H1 (cell line): ENCODE measurements at regions not wholly inside any gene's neighbourhood (a gene's known extent, or its start where the extent isn't known, plus 50 kb on each side); places are given as distances from the start of the nearest gene placed in this dataset.

Experiments
- CTCF ChIA-PET: fragments of 300-600 bp; sonication (Branson Sonifier 250); formaldehyde crosslinking; loops from one replicate; lab custom pipeline; 2021; ENCODE audit not compliant: partially characterized antibody; lab: Charles Lee
- POLR2A ChIA-PET: fragments of 300-600 bp; sonication (Branson Sonifier 250); formaldehyde crosslinking; loops from one replicate; lab custom pipeline; 2021; ENCODE audit warnings: inconsistent platforms; ENCODE audit not compliant: partially characterized antibody; lab: Charles Lee
- DNase-seq, 2 experiments: peaks; one replicate each; pipeline versions ENCODE4 v3.0.0 to v3.0.0-alpha.2; 2010 to 2022; ENCODE audit warnings: low spot score in 2 of 2, low read depth in 1 of 2, mixed read lengths in 1 of 2
- FAIRE-seq: peaks from 2 replicates; lab custom pipeline; 2011; peaks lifted over from hg19 to GRCh38; lab: Jason Lieb, UNC
- H2AFZ ChIP-seq: 2 replicates; pipeline ENCODE4 v1.8.1; 2012; ENCODE audit warnings: low read length, inconsistent platforms
- H2AK5ac ChIP-seq: 2 replicates; pipeline ENCODE4 v1.6.1; 2013; ENCODE audit warnings: low read depth, low read length
- H2BK120ac ChIP-seq: replicated peaks from 2 replicates; pipeline ENCODE3; 2013; ENCODE audit warnings: low read depth, low read length, inconsistent platforms
- H2BK12ac ChIP-seq: 2 replicates; pipeline ENCODE4 v1.6.1; 2013; ENCODE audit warnings: low read depth, low read length
- H2BK15ac ChIP-seq: 2 replicates; pipeline ENCODE4 v1.6.1; 2013; ENCODE audit warnings: low read length
- H2BK20ac ChIP-seq: 2 replicates; pipeline ENCODE4 v1.6.1; 2013; ENCODE audit warnings: low read length
- H2BK5ac ChIP-seq: 2 replicates; pipeline ENCODE4 v1.6.1; 2013; ENCODE audit warnings: low read depth, low read length
- H3K14ac ChIP-seq: 2 replicates; pipeline ENCODE4 v1.6.1; 2013; ENCODE audit warnings: inconsistent platforms; ENCODE audit not compliant: insufficient read length
- H3K18ac ChIP-seq: 2 replicates; pipeline ENCODE4 v1.6.1; 2013; ENCODE audit warnings: low read length; ENCODE audit errors: extremely low read depth
- H3K23ac ChIP-seq: 2 replicates; pipeline ENCODE4 v1.6.1; 2013; ENCODE audit warnings: inconsistent platforms; ENCODE audit not compliant: insufficient read length
- H3K23me2 ChIP-seq: 2 replicates; pipeline ENCODE4 v1.6.1; 2013; ENCODE audit warnings: low read depth, low read length
- H3K27ac ChIP-seq: 2 replicates; pipeline ENCODE4 v1.6.1; 2011; ENCODE audit warnings: low read depth, low read length, inconsistent platforms
- H3K27me3 ChIP-seq, 4 experiments: replicated peaks in 1 of 4; 1 replicate in 1 of 4; 2 replicates in 3 of 4; pipeline versions ENCODE4 v1.6.1 to v1.8.1; 2011 to 2013; ENCODE audit warnings: low read length in 3 of 4, mild to moderate bottlenecking in 3 of 4, inconsistent platforms in 2 of 4, mixed read lengths in 2 of 4, moderate library complexity in 1 of 4; ENCODE audit not compliant: control insufficient read depth in 3 of 4, insufficient read depth in 3 of 4; ENCODE audit errors: extremely low read depth in 1 of 4
- H3K36me3 ChIP-seq, 4 experiments: 2 replicates each; pipeline versions ENCODE4 v1.6.1 to v1.8.1; 2011 to 2013; ENCODE audit warnings: mild to moderate bottlenecking in 4 of 4, low read length in 3 of 4, moderate library complexity in 2 of 4, control low read depth in 1 of 4, inconsistent platforms in 1 of 4; ENCODE audit not compliant: insufficient read depth in 4 of 4, control insufficient read depth in 2 of 4
- H3K4ac ChIP-seq: replicated peaks from 2 replicates; pipeline ENCODE3; 2013; ENCODE audit warnings: low read length, low read depth, mixed read lengths, inconsistent platforms; ENCODE audit not compliant: insufficient read length
- H3K4me1 ChIP-seq, 4 experiments: replicated peaks in 1 of 4; 1 replicate in 1 of 4; 2 replicates in 3 of 4; pipeline versions ENCODE4 v1.6.1 to v1.8.1; 2011 to 2013; ENCODE audit warnings: low read length in 3 of 4, inconsistent platforms in 2 of 4, mixed read lengths in 1 of 4; ENCODE audit not compliant: insufficient read depth in 4 of 4, control insufficient read depth in 3 of 4
- H3K4me2 ChIP-seq, 2 experiments: 2 replicates each; pipeline versions ENCODE4 v1.6.1 to v1.8.1; 2011 to 2013; ENCODE audit warnings: low read depth in 2 of 2, low read length in 2 of 2, control low read depth in 1 of 2, inconsistent platforms in 1 of 2, mild to moderate bottlenecking in 1 of 2; ENCODE audit not compliant: insufficient read depth in 1 of 2
- H3K4me3 ChIP-seq, 4 experiments: fragments of 200-600, 300-600 bp in 1 of 4; sonication (generic), shearing (Covaris generic), sonication (Bioruptor Twin) in 1 of 4; 2 replicates each; pipeline versions ENCODE4 v1.5.1 to v1.8.1; 2011 to 2016; ENCODE audit warnings: low read length in 4 of 4, low read depth in 3 of 4, control low read depth in 2 of 4, inconsistent platforms in 2 of 4, mild to moderate bottlenecking in 2 of 4, mixed read lengths in 1 of 4, moderate library complexity in 1 of 4; ENCODE audit not compliant: insufficient read depth in 2 of 4; ENCODE audit errors: extremely low read depth in 1 of 4
- H3K56ac ChIP-seq: replicated peaks from 2 replicates; pipeline ENCODE3; 2013; ENCODE audit warnings: low read depth, mild to moderate bottlenecking, mixed read lengths, low read length, inconsistent platforms; ENCODE audit not compliant: insufficient read length
- H3K79me1 ChIP-seq: 2 replicates; pipeline ENCODE4 v1.6.1; 2013; ENCODE audit warnings: low read depth, low read length, control low read depth
- H3K79me2 ChIP-seq, 2 experiments: 2 replicates each; pipeline versions ENCODE4 v1.6.1 to v1.8.1; 2012 to 2013; ENCODE audit warnings: low read length in 2 of 2, mild to moderate bottlenecking in 2 of 2, inconsistent platforms in 1 of 2; ENCODE audit not compliant: insufficient read depth in 2 of 2, control insufficient read depth in 1 of 2
- H3K9ac ChIP-seq, 4 experiments: replicated peaks in 1 of 4; 1 replicate in 1 of 4; 2 replicates in 3 of 4; pipeline versions ENCODE4 v1.6.1 to v1.8.1; 2011 to 2013; ENCODE audit warnings: low read depth in 3 of 4, low read length in 3 of 4, control low read depth in 2 of 4, mild to moderate bottlenecking in 2 of 4, moderate library complexity in 2 of 4, inconsistent platforms in 1 of 4; ENCODE audit errors: extremely low read depth in 1 of 4
- H3K9me3 ChIP-seq, 2 experiments: 2 replicates each; pipeline versions ENCODE4 v1.6.1 to v1.8.1; 2012 to 2013; ENCODE audit warnings: mild to moderate bottlenecking in 2 of 2, moderate library complexity in 2 of 2, control low read depth in 1 of 2, inconsistent platforms in 1 of 2, low read depth in 1 of 2, low read length in 1 of 2, mixed read lengths in 1 of 2; ENCODE audit not compliant: insufficient read depth in 2 of 2
- H4K20me1 ChIP-seq, 2 experiments: replicated peaks in 1 of 2; 2 replicates each; pipeline versions ENCODE3 to v1.8.1; 2011 to 2013; ENCODE audit warnings: inconsistent platforms in 2 of 2, low read length in 2 of 2, mild to moderate bottlenecking in 1 of 2; ENCODE audit not compliant: insufficient read depth in 2 of 2, control insufficient read depth in 1 of 2
- H4K5ac ChIP-seq: 2 replicates; pipeline ENCODE4 v1.6.1; 2013; ENCODE audit warnings: low read length, low read depth, mixed read lengths, inconsistent platforms; ENCODE audit not compliant: insufficient read length
- H4K8ac ChIP-seq: 2 replicates; pipeline ENCODE4 v1.8.0; 2013; ENCODE audit warnings: mild to moderate bottlenecking, moderate library complexity, low read length, inconsistent platforms; ENCODE audit not compliant: insufficient read depth; ENCODE audit errors: extremely low read depth
- H4K91ac ChIP-seq: replicated peaks from 2 replicates; pipeline ENCODE3; 2013; ENCODE audit warnings: low read length, mixed read lengths, inconsistent platforms; ENCODE audit not compliant: insufficient read length
- SRF ChIP-seq: IDR thresholded peaks from 2 replicates; pipeline ENCODE4 v1.6.1; 2011; ENCODE audit warnings: mild to moderate bottlenecking, low read depth, low read length, moderate library complexity

- Histone ChIP-seq H3K23me2 (no peaks in the 10 kb centered on the region), H3K79me1 (no peaks in the 10 kb centered on the region), H3K23ac (no peak overlapping the region), H3K79me2 (no peaks in the 10 kb centered on the region), H4K20me1 (no peaks in the 10 kb centered on the region), H2AFZ (no peak overlapping the region), H2BK12ac (no peak overlapping the region), H4K5ac (no peak overlapping the region), H3K56ac (no peak overlapping the region), H3K9ac (no peak overlapping the region), H4K91ac (no peak overlapping the region), H3K27ac (no peak overlapping the region), H3K4me2 (no peak overlapping the region), H2BK120ac (no peak overlapping the region), H3K36me3 (no peaks in the 10 kb centered on the region), H2BK5ac (no peak overlapping the region), H3K27me3 (no peaks in the 10 kb centered on the region), H2AK5ac (no peak overlapping the region), H2BK15ac (no peak overlapping the region), H3K4ac (no peak overlapping the region), H3K18ac (no peak overlapping the region), H2BK20ac (no peak overlapping the region), H4K8ac (no peak overlapping the region), H3K4me1 (0 out of 7 replicates have a peak, but pooled peaks cover 0 to 2% (median 0%) of the 10 kb centered on the region in 4 experiments), H3K14ac (no peak overlapping the region), H3K9me3 (no peaks in the 10 kb centered on the region), H3K4me3 (no peak overlapping the region)
- POLR2A ChIA-PET = no interaction called here
- TF ChIP-seq SRF = no peak
- FAIRE-seq (no peak), DNase-seq (no peak)
- CTCF ChIA-PET = interaction anchor here (0.7 kb wide), 2 partner anchors 45 to 85 kb away, joined by 3 read pairs; no protein-coding TSS in a partner anchor
Observed at GRCh38 chr7:118078015-118078414, 105.9 kb upstream of the LSM8 start.
